HG03066 (cell line): ENCODE measurements at regions not wholly inside any gene's neighbourhood (a gene's known extent, or its start where the extent isn't known, plus 50 kb on each side); places are given as distances from the start of the nearest gene placed in this dataset.

ENCODE experiments used
- ATAC-seq: cut with Tn5 transposase; IDR thresholded peaks from one replicate; pipeline ENCODE4 v1.9.1; 2021; ENCODE audit warnings: low read depth; ENCODE audit not compliant: unreplicated experiment

GRCh38 chr20:19943061-19943521 is 74.1 kb upstream of the NAA20 start:
- no peak for ATAC-seq

DNA sequence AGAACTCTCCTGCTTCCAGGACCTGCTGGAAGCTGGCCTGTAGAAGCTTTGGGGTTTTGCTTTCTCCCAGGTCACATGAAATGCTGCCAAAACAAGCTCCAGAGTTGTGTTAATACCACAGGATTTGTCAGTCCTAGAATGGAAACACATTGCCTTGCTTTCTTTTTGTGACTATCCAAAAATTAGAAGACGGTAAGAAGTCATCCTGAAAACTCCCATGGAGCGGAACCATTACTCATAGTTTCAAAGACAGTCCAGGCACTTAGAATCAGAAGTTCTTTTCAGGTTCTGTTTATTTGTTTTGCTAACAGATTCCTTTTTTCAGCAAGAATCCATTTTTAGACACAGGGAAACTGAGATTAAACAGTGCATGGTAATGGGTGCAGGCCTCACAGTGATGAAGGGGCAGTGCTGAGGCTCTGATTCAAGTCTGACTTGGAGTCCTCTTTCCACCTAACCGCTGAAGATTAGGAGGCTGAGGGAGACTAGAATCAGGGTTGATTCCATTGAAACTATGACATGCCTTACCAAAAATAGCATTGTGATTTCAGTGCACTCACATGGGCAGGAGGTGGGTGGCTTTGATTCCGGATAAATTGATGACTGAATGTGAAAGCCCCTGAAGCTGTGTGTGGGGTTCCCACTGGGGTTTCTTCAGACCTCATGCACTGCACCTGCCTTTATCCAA is 72.2 kb upstream of the NAA20 start:
- ATAC-seq, result no peak

- no peak for ATAC-seq
Observed at GRCh38 chr20:19945732-19946670, 71.2 kb upstream of the NAA20 start.

- ATAC-seq, result peak; percentile 68
Observed at GRCh38 chr20:19947611-19948264, 69.4 kb upstream of the NAA20 start.

DNA sequence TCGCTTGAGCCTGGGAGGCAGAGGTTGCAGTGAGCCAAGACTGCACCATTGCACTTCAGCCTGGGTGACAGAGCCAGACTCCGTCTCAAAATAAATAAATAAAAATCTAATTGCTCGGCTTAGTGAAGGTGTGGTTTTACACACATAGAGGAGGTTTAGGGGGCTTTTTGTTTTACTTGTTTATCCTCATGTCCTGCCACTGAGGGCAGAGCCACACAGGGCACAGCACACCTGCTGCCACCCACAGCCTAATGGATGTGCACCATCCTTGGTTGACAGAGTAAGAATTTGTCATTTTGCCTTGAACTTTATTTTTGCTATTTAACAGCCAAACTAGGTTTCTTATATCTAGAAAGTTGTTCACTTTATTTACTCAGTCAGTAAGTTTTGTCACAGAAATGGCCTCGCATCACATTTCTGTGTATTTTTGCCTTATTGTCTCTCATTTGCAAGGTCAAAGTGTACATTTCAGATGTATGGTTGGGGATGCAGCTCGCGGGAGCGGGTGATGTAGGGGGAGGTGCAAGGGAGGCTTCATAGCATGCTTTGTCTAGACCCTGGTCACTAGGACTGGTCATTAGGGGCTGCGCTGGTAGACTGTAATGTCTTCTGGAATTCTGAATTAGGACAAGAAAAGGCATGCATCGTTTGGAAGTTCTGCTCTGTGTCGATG is 67.8 kb upstream of the NAA20 start:
- ATAC-seq, result no peak

DNA sequence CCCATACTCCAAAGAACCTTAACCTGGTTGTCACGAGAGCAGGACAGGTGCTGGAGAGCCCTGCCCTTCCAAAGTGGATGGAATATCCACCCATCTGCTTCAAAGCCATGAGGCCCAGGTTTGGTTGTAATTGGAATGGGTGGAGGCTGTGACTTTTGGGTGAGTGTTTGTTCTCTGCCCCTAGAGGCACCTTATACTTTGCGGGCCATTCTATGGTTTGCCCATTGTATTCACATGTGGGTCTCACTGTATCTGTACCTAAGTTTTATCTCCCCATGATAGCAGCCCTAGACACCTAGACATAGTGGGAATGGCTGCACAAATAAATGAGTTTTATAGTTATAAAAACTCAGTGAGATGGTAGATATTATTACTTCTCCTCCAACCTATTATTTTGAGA is 67.1 kb upstream of the NAA20 start:
- ATAC-seq, result no peak

- no peak for ATAC-seq
Observed at GRCh38 chr20:19952392-19952791, 64.8 kb upstream of the NAA20 start.

DNA sequence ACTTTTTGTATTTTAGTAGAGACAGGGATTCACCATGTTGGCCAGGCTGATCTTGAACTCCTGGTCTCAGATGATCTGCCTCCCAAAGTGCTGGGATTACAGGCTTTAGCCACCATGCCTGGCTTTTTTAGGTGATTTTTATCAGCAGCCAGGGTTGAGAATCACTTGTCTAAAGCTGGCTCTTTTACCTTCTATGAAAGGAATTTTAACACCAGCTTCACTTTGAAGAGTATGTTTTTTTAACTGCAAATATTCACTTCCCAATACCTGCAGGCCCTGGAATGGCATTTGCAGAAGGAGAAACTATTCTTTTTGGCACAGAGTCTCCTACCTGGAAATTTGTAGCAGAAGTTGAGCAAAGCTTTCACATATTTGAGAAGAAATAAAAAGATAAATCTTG is 63.6 kb upstream of the NAA20 start:
- ATAC-seq, result no peak

DNA sequence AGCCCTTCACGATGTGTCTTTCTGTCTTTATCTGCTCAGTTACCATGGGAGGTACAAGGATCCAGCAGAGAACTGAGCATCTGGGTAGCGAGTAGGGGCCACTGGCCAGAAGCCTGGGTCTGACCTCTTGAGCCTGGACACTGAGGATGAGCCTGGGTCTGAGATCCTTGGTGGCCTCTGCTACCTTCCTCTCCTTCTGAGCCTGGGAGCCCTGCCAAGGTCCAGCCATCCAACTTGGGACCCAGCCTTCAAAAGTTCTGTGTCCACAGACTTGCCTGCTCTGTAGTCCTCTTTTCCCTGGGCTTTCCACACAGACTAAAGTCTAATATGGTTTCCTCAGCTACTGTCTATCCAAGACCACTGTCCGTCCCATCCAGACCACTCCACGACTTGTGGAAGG is 60.2 kb upstream of the NAA20 start:
- ATAC-seq, result no peak

DNA sequence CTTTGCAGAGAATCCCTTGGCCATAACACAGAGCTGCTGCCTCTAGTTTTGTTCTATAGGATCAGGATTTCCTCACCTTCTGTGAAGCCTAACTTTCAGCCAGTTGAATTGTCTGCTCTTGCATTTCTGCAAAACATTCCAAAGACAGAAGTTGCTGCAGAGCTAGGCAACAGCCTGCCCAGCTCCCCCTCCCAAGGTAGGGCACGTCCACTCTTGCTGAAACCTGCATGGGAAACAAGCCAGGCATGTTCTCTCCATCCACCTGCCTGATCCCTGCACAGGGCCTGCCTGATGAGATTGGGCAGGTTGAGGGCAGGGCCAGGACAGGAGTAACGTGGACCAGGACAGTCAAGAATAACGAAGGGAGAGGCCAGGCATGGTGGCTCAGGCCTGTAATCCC is 58.9 kb upstream of the NAA20 start:
- ATAC-seq, result no peak

DNA sequence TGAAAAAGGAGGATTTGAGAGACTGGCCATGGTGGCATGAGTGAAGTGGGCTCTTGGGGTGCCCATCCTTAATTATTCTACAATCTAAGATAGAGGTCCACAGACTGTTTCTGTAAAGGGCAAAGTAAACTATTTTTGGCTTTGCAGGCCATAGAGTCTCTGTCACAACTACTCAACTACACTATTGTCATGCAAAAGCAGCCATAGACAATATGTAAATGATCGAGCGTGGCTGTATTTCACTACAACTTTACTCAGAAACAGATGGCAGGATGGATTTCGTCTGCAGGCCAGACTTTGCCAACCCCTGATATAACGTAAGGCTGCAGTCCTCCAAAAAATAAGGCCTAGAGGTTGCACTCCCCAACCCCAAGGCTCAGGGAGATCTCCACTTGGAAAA is 58.2 kb upstream of the NAA20 start:
- ATAC-seq, result no peak

GRCh38 chr20:19960745-19961144 is 56.4 kb upstream of the NAA20 start:
- ATAC-seq, result no peak

- ATAC-seq, result no peak
Observed at GRCh38 chr20:19961293-19961692, 55.9 kb upstream of the NAA20 start.

GRCh38 chr20:19962958-19963357 is 54.2 kb upstream of the NAA20 start:
- no peak for ATAC-seq

- no peak for ATAC-seq
Observed at GRCh38 chr20:19964289-19965265, 52.6 kb upstream of the NAA20 start.

DNA sequence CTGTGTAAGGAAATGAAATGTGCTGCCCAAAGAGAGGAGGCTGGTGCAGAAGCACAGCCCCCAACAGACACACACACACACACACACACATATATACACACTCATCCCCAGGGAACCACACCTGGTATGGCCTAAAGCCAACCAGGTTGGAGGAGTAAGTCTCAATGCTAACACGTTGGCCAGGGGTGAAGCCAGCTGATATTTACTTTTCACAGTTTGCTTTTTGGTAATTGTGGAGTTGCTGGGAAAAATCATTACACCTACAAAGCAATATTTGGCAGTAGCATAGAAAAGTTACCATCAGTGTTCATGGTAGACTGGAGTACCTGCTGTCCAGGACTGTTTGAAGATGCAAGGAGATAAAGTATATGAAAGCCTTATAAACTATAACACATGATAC is 50.3 kb upstream of the NAA20 start:
- ATAC-seq, result no peak
